A549 (cell line): ENCODE measurements at regions not wholly inside any gene's neighbourhood (a gene's known extent, or its start where the extent isn't known, plus 50 kb on each side); places are given as distances from the start of the nearest gene placed in this dataset.

Experiments
- ATAC-seq, 2 experiments: fragments of 200-7000 bp in 1 of 2; fragments of >200 bp in 1 of 2; cut with Nextera tagmentation in 1 of 2; cut with Tn5 transposase in 1 of 2; 3 replicates each; pipeline versions ENCODE4 v1.8.0 to v1.9.1; 2018 to 2020; ENCODE audit warnings: mild to moderate bottlenecking in 1 of 2, moderate library complexity in 1 of 2
- CTCF ChIA-PET: fragments of 300-600 bp; sonication (Branson Sonifier 250); formaldehyde crosslinking; extraction: SDS; loops from one replicate; lab custom pipeline; 2021; ENCODE audit warnings: antibody characterized with exemption, inconsistent platforms; lab: Yijun Ruan, JAX
- POLR2A ChIA-PET: fragments of 350-600 bp; formaldehyde crosslinking; extraction: SDS; loops from one replicate; lab custom pipeline; 2021; ENCODE audit warnings: antibody characterized with exemption, inconsistent platforms; lab: Yijun Ruan, JAX
- DNase-seq, 2 experiments: peaks; one replicate each; pipeline versions ENCODE4 v3.0.0 to v3.0.0-alpha.2; 2011 to 2016; ENCODE audit warnings: low read depth in 1 of 2, low spot score in 1 of 2
- FAIRE-seq: peaks from 2 replicates; lab custom pipeline; 2011; peaks lifted over from hg19 to GRCh38; lab: Jason Lieb, UNC
- H3K27ac ChIP-seq, 2 experiments: fragments of >200 bp; sonication (Bioruptor Twin); formaldehyde crosslinking; 3 replicates each; pipeline ENCODE4 v1.5.1; 2016 to 2017
- H3K4me1 ChIP-seq: fragments of >200 bp; sonication (Bioruptor Twin); formaldehyde crosslinking; 3 replicates; pipeline ENCODE4 v1.6.1; 2016
- H3K4me2 ChIP-seq: fragments of >200 bp; sonication (Bioruptor Twin); formaldehyde crosslinking; 3 replicates; pipeline ENCODE4 v1.6.1; 2016
- H3K4me3 ChIP-seq: fragments of >200 bp; sonication (Bioruptor Twin); formaldehyde crosslinking; 3 replicates; pipeline ENCODE4 v1.5.1; 2016
- H3K9me3 ChIP-seq: fragments of >200 bp; sonication (Bioruptor Twin); formaldehyde crosslinking; 3 replicates; pipeline ENCODE4 v1.6.1; 2016
- BHLHE40 ChIP-seq: IDR thresholded peaks from 2 replicates; pipeline ENCODE4 v1.6.1; 2012; ENCODE audit warnings: low read depth, low read length, inconsistent platforms
- CBX2 ChIP-seq: fragments of 200-600 bp; sonication (generic); IDR thresholded peaks from 2 replicates; pipeline ENCODE4 v1.6.1; 2016; ENCODE audit warnings: low read depth, mild to moderate bottlenecking, borderline replicate concordance
- CEBPB ChIP-seq, 2 experiments: fragments of >200 bp in 1 of 2; sonication (Bioruptor Twin) in 1 of 2; formaldehyde crosslinking in 1 of 2; IDR thresholded peaks; 2 replicates each; pipeline ENCODE4 v1.6.1; 2012 to 2016
- CHD2 ChIP-seq: fragments of 150-350 bp; IDR thresholded peaks from 2 replicates; pipeline ENCODE4 v1.6.1; 2014; ENCODE audit warnings: low read length; ENCODE audit not compliant: partially characterized antibody
- EHF ChIP-seq: fragments of 250-450 bp; sonication (Bioruptor Pico); IDR thresholded peaks from 2 replicates; pipeline ENCODE4 v1.5.0; 2020; ENCODE audit warnings: mild to moderate bottlenecking
- EHMT2 ChIP-seq: fragments of 200-600 bp; sonication (generic); IDR thresholded peaks from 2 replicates; pipeline ENCODE4 v1.6.1; 2016; ENCODE audit warnings: antibody characterized with exemption, low read depth, mild to moderate bottlenecking, moderate library complexity
- ESRRA ChIP-seq: fragments of 150-350 bp; IDR thresholded peaks from 2 replicates; pipeline ENCODE4 v1.6.1; 2014; ENCODE audit warnings: mild to moderate bottlenecking, low read length, borderline replicate concordance
- FOXS1 ChIP-seq: fragments of 250-450 bp; sonication (Bioruptor Pico); IDR thresholded peaks from 2 replicates; pipeline ENCODE4 v1.5.0; 2020; ENCODE audit warnings: mild to moderate bottlenecking, moderate library complexity
- HES2 ChIP-seq: fragments of >200 bp; sonication (Bioruptor Twin); formaldehyde crosslinking; IDR thresholded peaks from 2 replicates; pipeline ENCODE4 v1.6.1; 2016
- HMGXB4 ChIP-seq: fragments of 250-450 bp; sonication (Bioruptor Pico); IDR thresholded peaks from 2 replicates; pipeline ENCODE4 v1.5.0; 2021; ENCODE audit warnings: mild to moderate bottlenecking, moderate library complexity, borderline replicate concordance
- HOXA7 ChIP-seq: fragments of 250-450 bp; sonication (Bioruptor Pico); IDR thresholded peaks from 2 replicates; pipeline ENCODE4 v1.5.0; 2020; ENCODE audit warnings: mild to moderate bottlenecking, moderate library complexity
- HOXB13 ChIP-seq: fragments of 250-450 bp; sonication (Bioruptor Pico); IDR thresholded peaks from 2 replicates; pipeline ENCODE4 v1.5.0; 2020; ENCODE audit warnings: low read depth, mild to moderate bottlenecking, moderate library complexity
- JUN ChIP-seq, 2 experiments: fragments of >200 bp; sonication (Bioruptor Twin); formaldehyde crosslinking; IDR thresholded peaks; 2 replicates in 1 of 2; 3 replicates in 1 of 2; pipeline ENCODE4 v1.6.1; 2016 to 2017
- KDM5A ChIP-seq: fragments of 200-600 bp; sonication (generic); IDR thresholded peaks from 2 replicates; pipeline ENCODE4 v1.6.1; 2016; ENCODE audit warnings: antibody characterized with exemption, mild to moderate bottlenecking
- NFE2L2 ChIP-seq: fragments of 150-350 bp; conservative IDR thresholded peaks from 2 replicates; pipeline ENCODE4 v1.6.1; 2014; ENCODE audit warnings: low read length
- PHF8 ChIP-seq: fragments of 200-600 bp; sonication (generic); IDR thresholded peaks from 2 replicates; pipeline ENCODE4 v1.6.1; 2016; ENCODE audit warnings: low read depth, mild to moderate bottlenecking, antibody characterized with exemption, moderate library complexity, borderline replicate concordance
- REST ChIP-seq: fragments of 200-600 bp; sonication (generic); IDR thresholded peaks from 2 replicates; pipeline ENCODE4 v1.6.1; 2016; ENCODE audit warnings: antibody characterized with exemption, mild to moderate bottlenecking, moderate library complexity
- RFX5 ChIP-seq: fragments of 450-650 bp; IDR thresholded peaks from 2 replicates; pipeline ENCODE4 v1.7.1; 2014; ENCODE audit warnings: antibody characterized with exemption, mild to moderate bottlenecking, moderate library complexity
- RNF2 ChIP-seq: fragments of 200-600 bp; sonication (generic); IDR thresholded peaks from 2 replicates; pipeline ENCODE4 v1.6.1; 2016; ENCODE audit warnings: low read depth, mild to moderate bottlenecking, antibody characterized with exemption, moderate library complexity, borderline replicate concordance
- SMC3 ChIP-seq: fragments of >200 bp; sonication (Bioruptor Twin); formaldehyde crosslinking; IDR thresholded peaks from 3 replicates; pipeline ENCODE4 v1.6.1; 2018; ENCODE audit warnings: inconsistent platforms
- ZC3H11A ChIP-seq: fragments of 450-650 bp; IDR thresholded peaks from 2 replicates; pipeline ENCODE4 v1.6.1; 2014; ENCODE audit warnings: antibody characterized with exemption, mild to moderate bottlenecking
- WGBS: methylation state at CpG from one replicate; pipeline ENCODE4 v1.1.6; 2017; ENCODE audit errors: missing lambda C conversion rate; 5-methylcytosine and 5-hydroxymethylcytosine counted together
- TF ChIP-seq, protein P1 (sequence below): fragments of 250-450 bp; sonication (Bioruptor Pico); IDR thresholded peaks from 2 replicates; pipeline ENCODE4 v1.5.0; 2020; ENCODE audit warnings: low read depth, mild to moderate bottlenecking, moderate library complexity

DNA sequence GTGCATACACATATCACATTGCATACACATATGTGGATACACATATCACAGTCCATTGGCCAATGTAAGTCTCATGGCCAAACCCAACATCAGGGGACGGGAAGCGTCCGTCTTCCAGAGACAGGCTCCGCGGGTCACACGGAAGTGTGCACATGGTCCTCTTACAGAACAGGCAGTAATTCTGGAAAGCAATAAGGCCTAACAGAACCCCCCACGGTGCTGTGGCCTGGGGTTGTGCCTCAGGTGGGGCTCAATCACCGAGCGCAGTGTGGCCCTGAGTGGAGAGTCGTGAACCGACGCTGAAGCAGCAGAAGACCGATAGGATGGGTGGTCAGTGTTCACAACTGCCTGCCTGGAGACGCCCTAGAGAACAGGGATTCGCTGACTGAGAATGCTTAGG is 857.3 kb downstream of the GALR1 start:
- no peak overlapping the region for H3K27ac ChIP-seq
- WGBS: 10% methylated on average over 2 of the region's 15 CpGs
- ChIA-PET CTCF (no interaction called here), POLR2A (no interaction called here)
- no peak for TF ChIP-seq SMC3
- TF ChIP-seq CHD2: no peak
- TF ChIP-seq KDM5A: no peak
- no peak for TF ChIP-seq HOXA7 (CRISPR knock-in tag)
- no peak for TF ChIP-seq RFX5
- TF ChIP-seq, protein P1, sequence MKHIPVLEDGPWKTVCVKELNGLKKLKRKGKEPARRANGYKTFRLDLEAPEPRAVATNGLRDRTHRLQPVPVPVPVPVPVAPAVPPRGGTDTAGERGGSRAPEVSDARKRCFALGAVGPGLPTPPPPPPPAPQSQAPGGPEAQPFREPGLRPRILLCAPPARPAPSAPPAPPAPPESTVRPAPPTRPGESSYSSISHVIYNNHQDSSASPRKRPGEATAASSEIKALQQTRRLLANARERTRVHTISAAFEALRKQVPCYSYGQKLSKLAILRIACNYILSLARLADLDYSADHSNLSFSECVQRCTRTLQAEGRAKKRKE (CRISPR knock-in tag): no peak
- no peak for TF ChIP-seq NFE2L2
- DNase-seq (no peak), FAIRE-seq (no peak), ATAC-seq (no peak)
- no peaks in the 10 kb centered on the region for H3K9me3 ChIP-seq
- H3K4me3 ChIP-seq: no peak overlapping the region
- H3K4me1 ChIP-seq: no peaks in the 10 kb centered on the region
- no peak overlapping the region for H3K4me2 ChIP-seq

GRCh38 chr18:78107363-78107762 is 857.7 kb downstream of the GALR1 start:
- Histone ChIP-seq H3K9me3 (no peaks in the 10 kb centered on the region), H3K4me2 (no peak overlapping the region), H3K4me1 (no peaks in the 10 kb centered on the region), H3K27ac (no peak overlapping the region), H3K4me3 (no peak overlapping the region)
- CTCF ChIA-PET: no interaction called here
- WGBS: 12% methylated on average over 9 of the region's 9 CpGs
- ATAC-seq (no peak), DNase-seq (no peak), FAIRE-seq (no peak)
- TF ChIP-seq CEBPB (IDR thresholded peaks at IDR 0.05) (no peak), CHD2 (no peak)
- POLR2A ChIA-PET: no interaction called here

DNA sequence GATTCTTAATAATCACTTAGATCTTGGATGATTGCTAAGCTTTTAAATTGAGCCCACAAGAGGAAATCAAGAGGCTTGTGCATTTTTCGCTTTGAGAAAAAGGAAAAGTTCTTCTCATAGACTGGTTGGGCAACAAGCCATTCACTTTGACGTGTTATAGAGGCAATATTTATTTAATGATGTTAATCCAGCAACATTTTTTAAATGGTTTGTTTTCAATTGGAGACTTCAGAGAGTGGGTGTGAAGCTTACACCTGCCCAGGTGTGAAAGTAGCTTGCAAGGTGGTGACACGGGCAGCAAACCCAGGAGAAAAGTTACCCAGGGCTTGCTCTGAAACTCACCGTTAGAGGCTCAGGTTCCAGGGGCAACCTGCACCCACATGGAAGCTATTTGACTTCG is 858.9 kb downstream of the GALR1 start:
- 4% methylated on average over 5 of the region's 5 CpGs for WGBS
- H3K4me3 ChIP-seq: no peak overlapping the region
- no peak overlapping the region for H3K27ac ChIP-seq
- H3K4me2 ChIP-seq: no peak overlapping the region
- FAIRE-seq (no peak), DNase-seq (no peak), ATAC-seq (no peak)
- TF ChIP-seq FOXS1 (CRISPR knock-in tag) (no peak), CHD2 (no peak), CBX2 (no peak), NFE2L2 (no peak), CEBPB (IDR thresholded peaks at IDR 0.05) (no peak), JUN (IDR thresholded peaks at IDR 0.05) (no peak), EHF (no peak)
- H3K4me1 ChIP-seq: no peaks in the 10 kb centered on the region
- POLR2A ChIA-PET: no interaction called here
- CTCF ChIA-PET: no interaction called here
- no peaks in the 10 kb centered on the region for H3K9me3 ChIP-seq

DNA sequence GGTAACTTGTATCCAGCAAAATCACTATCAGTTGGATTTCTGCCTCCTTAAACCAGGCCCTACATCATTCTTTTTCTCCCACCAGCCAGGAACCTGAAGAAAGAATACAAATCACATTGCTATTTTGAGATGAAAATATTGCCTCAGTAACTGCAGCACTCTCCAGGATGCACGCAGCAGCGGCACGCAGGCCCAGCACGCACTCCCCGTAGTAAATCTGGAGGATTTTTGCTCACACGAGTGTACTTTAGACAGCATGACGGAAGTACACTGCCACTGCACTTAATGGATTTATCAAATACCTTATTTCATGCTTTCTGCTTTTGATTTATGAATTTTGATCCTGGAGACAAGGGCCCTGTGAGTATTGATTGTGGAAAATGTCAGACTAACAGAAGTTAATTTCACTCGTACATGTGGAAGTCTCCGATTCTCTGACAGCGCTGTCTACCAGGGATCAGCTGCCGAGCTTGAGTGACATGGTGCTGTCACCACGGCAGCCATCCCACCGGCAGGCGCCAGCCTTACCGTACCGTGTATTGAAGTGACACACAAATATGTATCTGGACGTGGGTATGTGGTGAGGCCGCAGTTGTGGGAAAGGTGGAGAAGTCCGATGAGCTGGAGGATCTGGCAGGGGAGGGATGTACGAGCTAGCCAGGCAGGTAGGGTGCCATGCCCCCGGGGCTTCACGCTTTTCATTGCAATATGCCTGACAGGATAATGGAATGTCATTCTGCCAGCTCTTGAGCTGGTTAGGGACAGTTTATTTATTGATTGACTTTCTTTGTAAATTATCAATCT is 863.7 kb downstream of the GALR1 start:
- WGBS: 35% methylated on average over 22 of the region's 22 CpGs
- DNase-seq: no peak
- POLR2A ChIA-PET: no interaction called here
- H3K4me3 ChIP-seq: no peak overlapping the region
- H3K9me3 ChIP-seq: no peaks in the 10 kb centered on the region
- H3K4me2 ChIP-seq: no peak overlapping the region
- no peak for FAIRE-seq
- CTCF ChIA-PET: no interaction called here
- H3K27ac ChIP-seq: no peak overlapping the region
- TF ChIP-seq HES2 (no peak), KDM5A (no peak), EHMT2 (no peak), ESRRA (no peak), RFX5 (no peak), RNF2 (no peak), PHF8 (no peak), BHLHE40 (no peak), HMGXB4 (no peak), ZC3H11A (no peak), REST (no peak), HOXA7 (CRISPR knock-in tag) (no peak), HOXB13 (no peak), CBX2 (no peak)
- H3K4me1 ChIP-seq: no peaks in the 10 kb centered on the region
- ATAC-seq: no peak
